GM06990 (cell line): ENCODE measurements at regions not wholly inside any gene's neighbourhood (a gene's known extent, or its start where the extent isn't known, plus 50 kb on each side); places are given as distances from the start of the nearest gene placed in this dataset.

Experiments
- DNase-seq: peaks from one replicate; pipeline ENCODE4 v3.0.0-alpha.2; 2011; ENCODE audit not compliant: insufficient read length; ENCODE audit errors: extremely low read depth
- H3K27me3 ChIP-seq: replicated peaks from 2 replicates; pipeline ENCODE4 v1.6.0; 2011; ENCODE audit warnings: low read length; ENCODE audit not compliant: control insufficient read depth, insufficient read depth
- H3K36me3 ChIP-seq: 2 replicates; pipeline ENCODE4 v1.5.1; 2011; ENCODE audit warnings: low read length; ENCODE audit not compliant: control insufficient read depth, insufficient read depth
- H3K4me3 ChIP-seq: replicated peaks from 2 replicates; pipeline ENCODE4 v1.5.1; 2011; ENCODE audit warnings: low read depth, mild to moderate bottlenecking, control low read depth, low read length
- TF ChIP-seq, protein P1 (sequence below): IDR thresholded peaks from 2 replicates; pipeline ENCODE4 v1.5.1; 2011; ENCODE audit warnings: low read length, control low read depth, mild to moderate bottlenecking, inconsistent platforms; ENCODE audit not compliant: insufficient read depth, poor library complexity, severe bottlenecking

DNA sequence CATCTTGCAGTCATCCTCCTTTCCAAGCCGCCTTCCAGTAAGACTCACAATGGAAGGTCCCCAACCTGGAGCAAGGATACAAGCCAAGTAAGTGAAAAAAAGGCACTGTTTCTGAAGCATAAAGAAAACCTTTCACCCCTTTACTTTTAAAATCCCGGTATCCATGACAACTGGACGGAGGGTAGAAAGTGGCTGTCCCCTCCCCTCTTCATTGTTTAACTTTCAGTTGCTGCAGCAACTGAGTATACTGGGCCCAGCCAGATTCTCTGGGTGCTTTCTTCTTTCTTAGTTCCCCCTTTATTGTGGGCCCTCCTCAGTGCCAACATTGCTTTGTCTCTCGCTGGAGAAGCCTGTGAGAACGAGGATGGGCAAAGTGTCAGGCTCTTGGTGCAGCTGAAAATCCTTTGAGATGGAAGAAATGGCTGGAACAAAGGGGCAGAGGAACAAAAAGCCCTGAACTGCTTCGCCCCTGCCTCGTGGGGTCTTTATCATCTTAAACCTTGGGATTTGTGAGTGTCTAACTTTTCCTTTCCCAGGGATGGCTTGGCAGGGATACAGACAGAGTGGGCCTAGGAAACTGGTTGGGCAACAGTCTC is 224.0 kb upstream of the RGMA start:
- Histone ChIP-seq H3K36me3 (no peaks in the 10 kb centered on the region), H3K27me3 (no peaks in the 10 kb centered on the region; the same call in 1 of the 2 replicates), H3K4me3 (no peak overlapping the region)
- TF ChIP-seq, protein P1, sequence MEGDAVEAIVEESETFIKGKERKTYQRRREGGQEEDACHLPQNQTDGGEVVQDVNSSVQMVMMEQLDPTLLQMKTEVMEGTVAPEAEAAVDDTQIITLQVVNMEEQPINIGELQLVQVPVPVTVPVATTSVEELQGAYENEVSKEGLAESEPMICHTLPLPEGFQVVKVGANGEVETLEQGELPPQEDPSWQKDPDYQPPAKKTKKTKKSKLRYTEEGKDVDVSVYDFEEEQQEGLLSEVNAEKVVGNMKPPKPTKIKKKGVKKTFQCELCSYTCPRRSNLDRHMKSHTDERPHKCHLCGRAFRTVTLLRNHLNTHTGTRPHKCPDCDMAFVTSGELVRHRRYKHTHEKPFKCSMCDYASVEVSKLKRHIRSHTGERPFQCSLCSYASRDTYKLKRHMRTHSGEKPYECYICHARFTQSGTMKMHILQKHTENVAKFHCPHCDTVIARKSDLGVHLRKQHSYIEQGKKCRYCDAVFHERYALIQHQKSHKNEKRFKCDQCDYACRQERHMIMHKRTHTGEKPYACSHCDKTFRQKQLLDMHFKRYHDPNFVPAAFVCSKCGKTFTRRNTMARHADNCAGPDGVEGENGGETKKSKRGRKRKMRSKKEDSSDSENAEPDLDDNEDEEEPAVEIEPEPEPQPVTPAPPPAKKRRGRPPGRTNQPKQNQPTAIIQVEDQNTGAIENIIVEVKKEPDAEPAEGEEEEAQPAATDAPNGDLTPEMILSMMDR, result no peak
- DNase-seq, result no peak

DNA sequence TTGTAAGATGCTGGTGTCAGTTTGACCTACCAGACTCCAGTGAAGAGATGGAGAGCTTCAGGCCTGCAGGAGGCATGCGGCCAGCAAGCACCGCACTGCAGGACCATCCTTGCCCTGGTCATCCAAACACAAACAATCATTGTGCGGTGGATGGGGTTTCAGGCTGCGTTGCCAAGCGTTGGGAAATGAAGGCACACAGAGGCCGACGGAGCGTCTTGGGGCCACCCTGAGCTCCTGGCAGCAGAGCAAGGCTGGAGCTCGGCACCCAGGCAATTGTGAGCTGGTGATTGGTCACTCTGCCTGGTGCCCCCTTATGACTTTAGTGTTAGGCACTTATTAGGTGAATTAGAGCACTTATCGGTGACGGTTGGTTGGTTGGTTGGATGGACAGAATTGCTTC is 222.6 kb upstream of the RGMA start:
- TF ChIP-seq, protein P1, result no peak
- Histone ChIP-seq H3K4me3 (no peak overlapping the region), H3K27me3 (peaks cover 1% of the 10 kb centered on the region), H3K36me3 (no peaks in the 10 kb centered on the region)
- no peak for DNase-seq

DNA sequence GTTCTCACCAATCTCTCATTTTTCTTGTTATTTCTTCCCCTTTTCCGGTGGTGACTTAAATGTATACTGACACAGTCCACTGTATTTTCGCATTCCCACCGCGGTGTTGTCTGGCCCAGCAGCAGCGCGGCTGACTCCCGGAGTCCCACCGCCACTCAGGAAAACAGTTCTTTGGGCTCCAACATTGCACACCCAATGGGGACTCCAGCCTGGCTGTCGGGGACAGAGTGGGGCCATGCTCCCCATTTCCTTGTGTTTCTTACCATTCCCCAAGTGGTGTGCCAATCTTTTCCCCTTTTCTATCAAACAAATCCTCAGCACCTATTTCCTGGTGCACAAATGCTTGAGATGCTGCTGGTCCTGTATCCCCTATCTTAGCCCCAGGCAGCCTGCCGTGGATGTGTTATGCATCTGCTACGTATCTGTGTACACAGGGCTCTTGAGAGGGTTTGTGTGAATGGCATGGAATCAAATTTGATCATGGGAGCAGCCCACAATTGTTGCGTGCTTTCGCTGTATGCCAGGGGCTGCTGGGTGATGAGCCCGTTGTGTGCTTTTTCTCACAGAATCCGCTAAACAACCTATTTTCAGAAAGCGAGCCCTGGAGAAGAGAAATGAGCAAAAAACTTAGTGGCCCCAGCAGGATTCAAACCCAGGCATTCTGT is 219.1 kb upstream of the RGMA start:
- no peak for DNase-seq
- TF ChIP-seq, protein P1, result no peak
- Histone ChIP-seq H3K36me3 (no peaks in the 10 kb centered on the region), H3K4me3 (no peak overlapping the region), H3K27me3 (peaks cover 1% of the 10 kb centered on the region)

DNA sequence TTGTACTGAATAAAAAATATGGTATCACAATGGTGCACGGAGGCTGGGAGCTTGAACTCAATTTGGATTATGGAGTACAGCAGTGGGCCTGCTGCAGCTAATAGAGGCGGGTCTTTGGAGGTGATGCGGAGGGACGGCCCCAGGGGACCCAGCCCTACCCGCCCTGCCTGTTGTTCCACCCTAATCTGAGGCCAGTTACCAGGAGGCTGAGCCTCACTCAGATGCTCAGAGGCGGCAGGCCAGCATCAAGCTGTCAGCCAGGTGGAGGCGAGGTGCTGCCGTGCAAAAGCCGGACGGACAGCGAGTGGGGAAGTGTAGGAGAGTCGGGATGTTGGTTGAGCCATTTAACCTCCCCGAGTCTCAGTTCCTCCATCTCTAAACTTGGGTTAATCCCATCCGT is 218.5 kb upstream of the RGMA start:
- H3K27me3 ChIP-seq, result peaks cover 1% of the 10 kb centered on the region
- DNase-seq, result no peak
- TF ChIP-seq, protein P1, result no peak
- H3K36me3 ChIP-seq, result no peaks in the 10 kb centered on the region
- no peak overlapping the region for H3K4me3 ChIP-seq

DNA sequence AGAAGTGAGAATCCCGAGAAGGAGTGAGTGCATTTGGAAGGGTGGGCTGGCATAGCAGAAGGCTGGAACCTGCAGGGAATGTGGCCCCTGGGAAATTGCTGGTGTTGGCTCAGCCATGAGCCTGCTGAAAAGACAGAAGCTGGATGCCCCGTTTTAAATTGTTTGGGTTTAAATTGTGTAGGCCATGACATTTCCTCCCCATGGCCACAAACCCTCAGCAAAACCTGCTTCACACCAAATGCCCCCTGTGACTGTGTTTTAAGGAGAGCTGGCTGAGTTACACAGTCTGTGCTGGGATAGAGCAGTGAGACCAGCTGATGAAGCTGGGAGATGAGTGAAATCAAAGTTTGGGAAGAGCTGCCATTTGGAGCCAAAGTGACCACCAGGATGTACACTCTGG is 216.3 kb upstream of the RGMA start:
- Histone ChIP-seq H3K36me3 (no peaks in the 10 kb centered on the region), H3K4me3 (no peak overlapping the region), H3K27me3 (peaks cover 1% of the 10 kb centered on the region)
- no peak for DNase-seq
- TF ChIP-seq, protein P1, result no peak
